Small intestine (tissue), 7 donors: ENCODE measurements at regions not wholly inside any gene's neighbourhood (a gene's known extent, or its start where the extent isn't known, plus 50 kb on each side); places are given as distances from the start of the nearest gene placed in this dataset.

Experiments
- DNase-seq, 2 donors: peaks; one replicate each; pipeline versions ENCODE4 v3.0.0 to v3.0.0-alpha.2; 2013
- FAIRE-seq: peaks from 2 replicates; lab custom pipeline; 2012; peaks lifted over from hg19 to GRCh38; lab: Jason Lieb, UNC
- H3K27ac ChIP-seq, 3 donors: one replicate each; pipeline ENCODE4 v1.5.1; 2013; ENCODE audit warnings: low read length in 2 of 3, mild to moderate bottlenecking in 2 of 3, control low read depth in 1 of 3, inconsistent platforms in 1 of 3, low read depth in 1 of 3, moderate library complexity in 1 of 3
- H3K27me3 ChIP-seq, 3 donors: one replicate each; pipeline ENCODE4 v1.6.1; 2013; ENCODE audit warnings: low read length in 3 of 3, inconsistent platforms in 1 of 3; ENCODE audit not compliant: control insufficient read depth in 3 of 3, insufficient read depth in 3 of 3
- H3K36me3 ChIP-seq, 3 donors: one replicate each; pipeline ENCODE4 v1.6.1; 2013; ENCODE audit warnings: low read length in 3 of 3, inconsistent platforms in 1 of 3, low read depth in 1 of 3, mild to moderate bottlenecking in 1 of 3, moderate library complexity in 1 of 3; ENCODE audit not compliant: control insufficient read depth in 3 of 3, insufficient read depth in 2 of 3
- H3K4me1 ChIP-seq, 3 donors: one replicate each; pipeline ENCODE4 v1.6.1; 2013; ENCODE audit warnings: low read length in 2 of 3, inconsistent platforms in 1 of 3, low read depth in 1 of 3, mild to moderate bottlenecking in 1 of 3, moderate library complexity in 1 of 3; ENCODE audit not compliant: control insufficient read depth in 3 of 3, insufficient read depth in 2 of 3
- H3K4me3 ChIP-seq, 3 donors: one replicate each; pipeline ENCODE4 v1.5.1; 2013; ENCODE audit warnings: low read length in 3 of 3, control low read depth in 1 of 3, inconsistent platforms in 1 of 3, low read depth in 1 of 3, mild to moderate bottlenecking in 1 of 3, moderate library complexity in 1 of 3
- H3K9me3 ChIP-seq, 2 donors: one replicate each; pipeline ENCODE4 v1.6.1; 2013; ENCODE audit warnings: low read depth in 1 of 2, low read length in 1 of 2; ENCODE audit not compliant: control insufficient read depth in 2 of 2, insufficient read depth in 1 of 2
- WGBS, 3 donors: extraction: QIAGEN DNeasy Blood & Tissue Kit; methylation state at CpG; one replicate each; pipeline ENCODE4 v1.1.7; 2013; 5-methylcytosine and 5-hydroxymethylcytosine counted together
- donor health status: healthy with polysubstance abuse.
- donor health status: control.
- donor health status: control.
- donor health status: Bipolar disorder and iron deficiency.
- donor health status: healthy.

DNA sequence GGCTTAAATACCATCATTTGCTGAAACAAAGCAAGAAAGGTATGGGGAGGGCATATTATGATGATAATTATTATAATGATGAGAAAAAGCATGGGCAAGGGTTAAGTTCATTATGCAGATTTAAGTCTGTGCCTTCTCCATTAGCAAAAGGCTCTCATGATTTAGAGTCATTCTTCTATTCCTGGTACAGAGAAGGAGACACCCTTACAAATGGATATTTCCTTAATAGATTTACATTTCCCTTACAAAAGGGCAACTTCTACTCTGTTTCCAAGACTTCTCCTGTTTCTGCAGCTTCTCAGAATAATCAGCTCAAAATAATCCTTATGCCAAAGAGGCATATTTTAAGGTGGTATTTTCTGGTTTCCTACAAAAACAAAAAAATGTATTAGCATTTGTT is 121.1 kb upstream of the CAMK1G start:
- H3K4me3 ChIP-seq: no peak overlapping the region
- H3K27me3 ChIP-seq: no peaks in the 10 kb centered on the region
- H3K9me3 ChIP-seq: peaks cover 0 to 6% of the 10 kb centered on the region in 2 donors
- H3K4me1 ChIP-seq: peaks cover 0 to 9% (median 0%) of the 10 kb centered on the region in 3 donors
- DNase-seq (no peak), FAIRE-seq (no peak)
- no peaks in the 10 kb centered on the region for H3K36me3 ChIP-seq
- H3K27ac ChIP-seq: no peak overlapping the region

DNA sequence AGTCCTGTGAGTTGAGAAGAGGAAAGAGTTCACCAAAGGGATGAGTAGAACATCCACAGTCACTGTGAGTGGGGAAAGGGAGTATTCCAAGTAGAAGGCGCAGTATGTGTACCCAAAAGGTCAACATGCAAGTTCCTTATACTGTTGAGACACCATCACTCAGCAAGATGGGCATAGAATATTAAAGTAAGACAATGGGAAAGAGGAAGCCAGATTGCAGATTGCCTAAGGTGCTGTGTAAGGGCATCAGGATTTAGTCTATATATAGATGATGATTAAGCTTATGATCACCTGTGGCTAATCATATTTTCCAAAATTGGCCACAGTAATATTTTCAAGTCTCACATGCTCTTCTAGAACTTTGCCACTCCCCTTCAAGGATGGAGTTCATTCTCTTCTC is 120.1 kb upstream of the CAMK1G start:
- no peak overlapping the region for H3K27ac ChIP-seq
- H3K36me3 ChIP-seq: no peaks in the 10 kb centered on the region
- peaks cover 0 to 6% of the 10 kb centered on the region in 2 donors for H3K9me3 ChIP-seq
- DNase-seq (no peak), FAIRE-seq (no peak)
- peaks cover 0 to under 1% (median 0%) of the 10 kb centered on the region in 3 donors for H3K4me1 ChIP-seq
- H3K27me3 ChIP-seq: no peaks in the 10 kb centered on the region
- WGBS, 3 donors: 92 to 100% (median 96%) methylated on average over 1 of the region's 1 CpG
- H3K4me3 ChIP-seq: no peak overlapping the region

DNA sequence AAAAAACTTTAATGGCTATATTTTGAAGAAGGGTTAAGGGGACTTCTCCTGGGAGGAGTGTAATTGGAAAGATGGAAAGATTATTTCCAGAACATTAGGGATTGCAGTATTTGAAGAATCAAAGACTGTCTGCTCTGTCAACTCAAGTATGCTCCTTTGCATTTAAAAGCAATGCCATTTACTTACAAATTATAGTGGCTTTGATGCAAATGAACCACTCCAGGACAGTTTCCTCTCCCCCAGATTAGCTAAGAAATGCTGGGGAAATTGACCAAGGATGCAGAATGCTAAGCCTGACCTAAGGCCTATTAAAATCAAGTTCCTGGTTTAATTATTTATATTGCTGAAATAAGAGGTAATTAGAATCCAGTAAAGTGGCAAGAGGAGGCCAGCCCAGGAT is 110.5 kb upstream of the CAMK1G start:
- no peak overlapping the region for H3K27ac ChIP-seq
- DNase-seq (no peak), FAIRE-seq (no peak)
- H3K4me3 ChIP-seq: no peak overlapping the region
- H3K9me3 ChIP-seq: peaks cover 0 to 12% of the 10 kb centered on the region in 2 donors
- H3K27me3 ChIP-seq: no peaks in the 10 kb centered on the region
- H3K4me1 ChIP-seq: no peaks in the 10 kb centered on the region
- no peaks in the 10 kb centered on the region for H3K36me3 ChIP-seq

DNA sequence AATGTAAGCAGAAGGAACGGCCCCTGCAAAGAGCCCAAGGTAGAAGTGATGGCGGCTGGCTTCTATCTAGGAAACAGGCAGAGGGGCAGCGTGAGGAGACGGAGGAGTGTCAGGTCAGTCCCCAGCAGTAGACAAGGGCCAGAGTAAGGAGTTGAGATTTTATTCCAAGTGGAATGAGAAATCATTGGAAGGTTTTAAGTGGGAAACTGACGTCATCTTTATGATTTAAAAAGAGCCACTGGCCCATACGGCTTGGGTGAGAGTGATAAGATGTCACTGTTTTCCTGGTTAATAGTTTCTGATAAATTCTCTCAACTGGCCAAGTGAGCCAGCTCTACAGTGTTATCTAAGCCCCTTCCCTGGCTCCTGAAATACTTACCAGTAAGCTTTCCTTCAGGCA is 103.2 kb upstream of the CAMK1G start:
- WGBS, 3 donors: 82 to 88% (median 86%) methylated on average over 6 of the region's 6 CpGs
- Histone ChIP-seq H3K36me3 (no peaks in the 10 kb centered on the region), H3K27ac (no peak overlapping the region), H3K4me1 (no peaks in the 10 kb centered on the region), H3K27me3 (no peaks in the 10 kb centered on the region), H3K4me3 (no peak overlapping the region), H3K9me3 (peaks cover 0 to 2% of the 10 kb centered on the region in 2 donors)
- DNase-seq (no peak), FAIRE-seq (no peak)

DNA sequence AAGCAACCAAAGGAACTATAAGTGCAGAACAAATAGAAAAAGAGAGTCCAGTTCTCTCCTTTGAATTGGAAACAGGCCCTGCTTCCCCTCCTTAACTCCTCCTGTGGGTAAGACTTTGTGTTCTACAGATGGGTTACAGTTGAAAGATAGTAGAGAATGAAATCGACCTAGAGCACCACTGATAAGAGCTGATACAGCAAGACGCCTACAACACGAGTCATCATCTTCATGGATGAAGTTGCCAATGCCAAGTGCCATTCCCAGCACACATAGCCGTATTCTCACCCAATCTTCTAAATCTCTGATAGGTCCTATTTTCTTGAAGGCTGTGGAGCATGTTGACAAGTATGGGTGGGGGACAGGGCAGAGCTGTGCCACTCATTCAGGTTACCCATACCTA is 99.8 kb upstream of the CAMK1G start:
- H3K27me3 ChIP-seq: no peaks in the 10 kb centered on the region
- H3K9me3 ChIP-seq: no peaks in the 10 kb centered on the region
- DNase-seq (no peak), FAIRE-seq (no peak)
- no peak overlapping the region for H3K4me3 ChIP-seq
- no peaks in the 10 kb centered on the region for H3K4me1 ChIP-seq
- no peaks in the 10 kb centered on the region for H3K36me3 ChIP-seq
- WGBS, 3 donors: 54 to 78% (median 58%) methylated on average over 4 of the region's 4 CpGs
- H3K27ac ChIP-seq: no peak overlapping the region

DNA sequence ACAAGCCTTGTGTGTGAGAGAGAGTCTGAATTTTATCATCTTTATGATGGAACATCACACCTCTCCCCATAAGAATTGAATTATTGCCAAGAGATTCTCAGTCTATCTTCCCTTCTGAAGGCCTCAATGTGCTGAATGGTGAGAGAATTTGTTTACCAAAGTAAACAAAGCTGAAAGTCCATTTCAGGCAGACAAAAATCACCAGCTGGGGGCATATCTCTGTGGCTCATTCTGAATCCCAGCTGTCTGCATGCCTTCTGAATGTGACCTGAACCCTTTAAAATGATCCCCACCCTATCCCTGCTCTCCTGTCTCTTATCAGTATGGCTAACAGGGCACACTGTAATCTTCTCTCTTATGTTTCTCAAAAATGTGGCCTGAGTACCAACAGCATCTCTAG is 99.1 kb upstream of the CAMK1G start:
- Histone ChIP-seq H3K4me3 (no peak overlapping the region), H3K9me3 (no peaks in the 10 kb centered on the region), H3K27ac (no peak overlapping the region), H3K36me3 (no peaks in the 10 kb centered on the region), H3K27me3 (no peaks in the 10 kb centered on the region), H3K4me1 (no peaks in the 10 kb centered on the region)
- DNase-seq (no peak), FAIRE-seq (no peak)

GRCh38 chr1:209485167-209485566 is 98.3 kb upstream of the CAMK1G start:
- Histone ChIP-seq H3K4me3 (no peak overlapping the region), H3K36me3 (no peaks in the 10 kb centered on the region), H3K27ac (no peak overlapping the region), H3K4me1 (no peaks in the 10 kb centered on the region), H3K9me3 (no peaks in the 10 kb centered on the region), H3K27me3 (no peaks in the 10 kb centered on the region)
- DNase-seq: no peak
- 74 to 87% (median 83%) methylated on average over 2 of the region's 2 CpGs for WGBS, 3 donors
- no peak for FAIRE-seq

- DNase-seq: no peak
- no peak overlapping the region for H3K27ac ChIP-seq
- no peaks in the 10 kb centered on the region for H3K36me3 ChIP-seq
- FAIRE-seq: no peak
- no peak overlapping the region for H3K4me3 ChIP-seq
- H3K27me3 ChIP-seq: no peaks in the 10 kb centered on the region
- 52 to 76% (median 58%) methylated on average over 3 of the region's 3 CpGs for WGBS, 3 donors
- H3K4me1 ChIP-seq: no peaks in the 10 kb centered on the region
- no peaks in the 10 kb centered on the region for H3K9me3 ChIP-seq
These were observed 97.8 kb upstream of the CAMK1G start for GRCh38 chr1:209485751-209486150.

- H3K4me3 ChIP-seq: no peak overlapping the region
- no peaks in the 10 kb centered on the region for H3K36me3 ChIP-seq
- H3K9me3 ChIP-seq: no peaks in the 10 kb centered on the region
- no peak for FAIRE-seq
- H3K4me1 ChIP-seq: no peaks in the 10 kb centered on the region
- H3K27ac ChIP-seq: no peak overlapping the region
- no peak for DNase-seq
- WGBS, 3 donors: 90 to 100% (median 97%) methylated on average over 1 of the region's 1 CpG
- no peaks in the 10 kb centered on the region for H3K27me3 ChIP-seq
These were observed 96.5 kb upstream of the CAMK1G start for GRCh38 chr1:209486861-209487593.
